ENCODE measurements at regions not wholly inside any gene's neighbourhood (a gene's known extent, or its start where the extent isn't known, plus 50 kb on each side); places are given as distances from the start of the nearest gene placed in this dataset.
"Not testable (repeated sequence)": the region's sequence is repeated elsewhere in the genome, so short reads cannot be mapped to it uniquely, and the experiment has no call there.

GRCh38 chr6:60384614-60385013 is 1901.4 kb downstream of the KHDRBS2 start:
- DNase-seq (ENCODE audit: low spot score) = not testable (repeated sequence)

GRCh38 chr6:60382771-60383170 is 1903.3 kb downstream of the KHDRBS2 start:
- not testable (repeated sequence) for DNase-seq (ENCODE audit: low spot score)

DNA sequence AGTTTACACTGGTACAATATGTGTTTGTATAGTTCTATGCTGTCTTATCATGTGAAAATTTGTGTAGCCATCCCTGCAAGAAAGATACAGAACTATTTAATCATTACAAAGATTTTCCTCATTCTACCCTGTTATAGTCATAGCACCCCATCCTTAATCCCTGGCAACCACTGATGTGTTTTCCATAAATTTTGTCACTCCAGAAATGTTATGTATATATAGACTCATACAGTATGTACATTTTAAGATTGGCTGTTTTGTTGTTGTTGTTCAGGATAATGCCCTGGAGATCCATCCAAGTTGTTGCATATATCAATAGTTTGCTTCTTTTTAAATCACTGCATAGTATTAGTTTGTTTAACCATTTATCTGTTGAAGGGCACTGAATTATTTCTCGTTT is 1911.9 kb downstream of the KHDRBS2 start:
- not testable (repeated sequence) for DNase-seq (ENCODE audit: low spot score)

DNA sequence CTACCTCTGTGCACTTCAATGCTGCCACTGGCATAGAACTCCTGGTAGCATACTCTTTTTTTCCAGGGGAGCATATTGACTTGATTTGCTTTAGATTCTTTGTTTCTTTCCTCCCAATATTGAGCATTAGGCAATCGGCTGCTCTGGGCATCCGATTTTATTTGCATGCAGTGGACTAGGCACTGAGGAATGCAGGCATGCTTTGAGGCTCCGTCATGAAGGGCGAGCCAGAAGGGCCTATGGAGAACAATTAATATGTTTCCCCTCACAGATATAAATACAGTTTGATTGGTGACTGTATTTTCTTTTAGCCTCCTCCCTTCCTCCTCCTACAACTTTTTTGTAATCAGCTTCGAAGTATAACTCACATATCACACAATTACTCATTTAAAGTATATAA is 1918.2 kb downstream of the KHDRBS2 start:
- not testable (repeated sequence) for DNase-seq (ENCODE audit: low spot score)

DNA sequence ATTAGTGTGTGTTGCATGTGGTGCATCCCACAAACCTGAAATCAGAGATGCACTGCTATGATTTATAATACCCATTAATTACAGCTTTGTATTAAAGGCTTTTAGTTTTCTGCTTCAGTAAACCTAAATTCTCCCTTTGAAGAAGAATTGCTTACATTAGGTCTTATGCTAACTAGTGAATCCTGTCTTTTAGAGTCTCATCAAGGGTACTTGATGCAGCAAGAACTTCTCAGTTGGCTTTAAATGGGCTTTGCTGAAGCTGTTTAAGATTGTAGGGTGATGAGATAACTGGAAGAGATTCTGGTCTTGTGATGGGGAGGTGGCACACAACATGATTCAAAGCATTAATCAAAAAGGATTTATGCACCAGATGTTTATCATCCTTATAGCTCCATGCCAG is 1920.1 kb downstream of the KHDRBS2 start:
- DNase-seq (ENCODE audit: low spot score) = not testable (repeated sequence)

DNA sequence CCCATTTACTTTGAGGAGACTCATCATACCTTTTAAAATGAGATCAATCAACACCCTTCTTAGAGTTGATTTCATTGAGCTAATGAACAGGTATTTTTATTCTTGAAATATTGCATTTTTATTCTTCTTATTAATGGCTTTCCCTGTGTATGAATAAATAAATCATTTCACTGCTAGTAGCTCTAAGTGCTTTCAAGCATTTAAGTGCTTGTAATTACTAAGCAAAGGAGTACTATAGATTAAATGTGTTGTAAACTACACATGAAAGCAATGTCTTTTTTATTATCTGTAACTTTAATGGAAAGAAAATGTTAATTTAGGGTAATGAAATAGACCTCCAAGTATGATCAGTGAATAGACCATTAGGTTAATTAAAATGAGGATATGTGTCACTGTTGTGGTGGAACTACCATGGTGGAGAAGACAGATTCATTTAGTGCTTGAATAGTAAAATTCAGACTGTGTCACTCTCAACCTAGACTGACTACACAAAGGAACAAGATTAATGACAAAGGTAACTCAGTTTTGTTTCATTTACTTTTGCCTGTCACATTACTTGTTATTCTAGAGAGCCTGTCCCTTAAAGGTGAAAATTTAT is 1943.5 kb downstream of the KHDRBS2 start:
- DNase-seq (ENCODE audit: low spot score) = not testable (repeated sequence)

- DNase-seq (ENCODE audit: low spot score) = not testable (repeated sequence)
Observed at GRCh38 chr6:60338328-60339071, 1947.5 kb downstream of the KHDRBS2 start.

DNA sequence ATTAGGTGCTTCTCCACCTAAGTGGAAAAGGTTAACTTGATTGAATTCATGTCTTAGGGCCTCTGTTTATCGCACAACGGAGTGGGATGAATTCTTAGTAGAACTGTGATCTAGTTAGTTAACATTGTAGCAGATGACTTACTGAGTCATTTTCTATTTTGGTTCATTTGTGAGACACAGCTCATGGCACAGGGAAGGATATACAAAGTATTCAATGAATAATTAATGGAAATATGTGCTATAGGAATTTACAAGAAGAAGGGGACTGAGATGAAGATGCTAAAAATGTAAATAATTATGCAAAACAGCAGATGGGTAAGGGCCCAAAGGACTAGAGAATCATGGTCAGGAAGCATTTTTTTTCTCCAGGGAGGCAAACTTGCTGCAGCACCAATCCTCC is 1950.9 kb downstream of the KHDRBS2 start:
- DNase-seq (ENCODE audit: low spot score) = not testable (repeated sequence)

GRCh38 chr6:60333708-60334107 is 1952.3 kb downstream of the KHDRBS2 start:
- not testable (repeated sequence) for DNase-seq (ENCODE audit: low spot score)

GRCh38 chr6:60308939-60309338 is 1977.1 kb downstream of the KHDRBS2 start:
- DNase-seq (ENCODE audit: low spot score) = not testable (repeated sequence)
